SK-N-SH (cell line): ENCODE measurements at regions not wholly inside any gene's neighbourhood (a gene's known extent, or its start where the extent isn't known, plus 50 kb on each side); places are given as distances from the start of the nearest gene placed in this dataset.

ENCODE experiments used
- CTCF ChIA-PET: fragments of 300-600, 350-600 bp; formaldehyde crosslinking; extraction: SDS; loops from one replicate; lab custom pipeline; 2021; lab: Yijun Ruan, JAX
- POLR2A ChIA-PET: fragments of 350-600 bp; sonication (Branson Sonifier 250); formaldehyde crosslinking; extraction: SDS; loops from one replicate; lab custom pipeline; 2020; ENCODE audit warnings: antibody characterized with exemption, inconsistent platforms; lab: Yijun Ruan, JAX
- DNase-seq: peaks from one replicate; pipeline ENCODE4 v3.0.0; 2012
- H2AFZ ChIP-seq: fragments of 200-600 bp; sonication (generic); 2 replicates; pipeline ENCODE4 v1.8.1; 2016; ENCODE audit warnings: antibody characterized with exemption, mild to moderate bottlenecking, low read depth
- H3F3A ChIP-seq: fragments of 200-600 bp; sonication (generic); replicated peaks from 2 replicates; pipeline ENCODE3; 2016; ENCODE audit warnings: antibody characterized with exemption, mild to moderate bottlenecking; ENCODE audit not compliant: insufficient read depth
- H3K27ac ChIP-seq, 2 experiments: fragments of 200-500 bp in 1 of 2; fragments of 200-600 bp in 1 of 2; sonication (Bioruptor generic) in 1 of 2; sonication (generic), shearing (Covaris generic) in 1 of 2; 2 replicates each; pipeline versions ENCODE4 v1.5.1 to v1.6.1; 2014 to 2016; ENCODE audit warnings: low read depth in 2 of 2, inconsistent platforms in 1 of 2, low read length in 1 of 2, mild to moderate bottlenecking in 1 of 2, mixed read lengths in 1 of 2
- H3K27me3 ChIP-seq: fragments of 200-600 bp; sonication (generic), shearing (Covaris generic); 2 replicates; pipeline ENCODE4 v1.6.1; 2016; ENCODE audit warnings: mixed run types; ENCODE audit not compliant: insufficient read depth
- H3K36me3 ChIP-seq, 2 experiments: fragments of 200-500 bp in 1 of 2; fragments of 200-600 bp in 1 of 2; sonication (Bioruptor generic) in 1 of 2; sonication (generic) in 1 of 2; replicated peaks in 1 of 2; 2 replicates each; pipeline versions ENCODE3 to v1.5.1; 2014 to 2016; ENCODE audit warnings: low read length in 1 of 2, mild to moderate bottlenecking in 1 of 2; ENCODE audit not compliant: insufficient read depth in 2 of 2, control insufficient read depth in 1 of 2
- H3K4me1 ChIP-seq, 2 experiments: fragments of 200-500 bp in 1 of 2; fragments of 200-600 bp in 1 of 2; sonication (Bioruptor generic) in 1 of 2; sonication (generic), shearing (Covaris generic) in 1 of 2; 2 replicates each; pipeline versions ENCODE4 v1.5.1 to v1.6.1; 2014 to 2016; ENCODE audit warnings: low read depth in 1 of 2, low read length in 1 of 2, mixed run types in 1 of 2; ENCODE audit not compliant: insufficient read depth in 2 of 2, control insufficient read depth in 1 of 2
- H3K4me2 ChIP-seq: fragments of 200-600 bp; sonication (generic), shearing (Covaris generic); 2 replicates; pipeline ENCODE4 v1.6.1; 2017; ENCODE audit warnings: mixed run types
- H3K4me3 ChIP-seq, 2 experiments: fragments of 200-500 bp in 1 of 2; fragments of 200-600 bp in 1 of 2; sonication (Bioruptor generic) in 1 of 2; sonication (generic), shearing (Covaris generic) in 1 of 2; 2 replicates each; pipeline versions ENCODE4 v1.5.1 to v1.8.1; 2014 to 2016; ENCODE audit warnings: low read depth in 2 of 2, inconsistent platforms in 1 of 2, low read length in 1 of 2, mild to moderate bottlenecking in 1 of 2, mixed read lengths in 1 of 2, moderate library complexity in 1 of 2
- H3K79me2 ChIP-seq: fragments of 200-600 bp; sonication (generic); 2 replicates; pipeline ENCODE4 v1.8.1; 2017; ENCODE audit warnings: mild to moderate bottlenecking; ENCODE audit not compliant: insufficient read depth
- H3K9ac ChIP-seq: fragments of 200-600 bp; sonication (generic); 2 replicates; pipeline ENCODE4 v1.6.1; 2017; ENCODE audit warnings: mixed run types
- H3K9me2 ChIP-seq: fragments of 200-600 bp; sonication (generic); 2 replicates; pipeline ENCODE4 v1.6.1; 2017; ENCODE audit warnings: mixed run types
- H3K9me3 ChIP-seq: fragments of 200-600 bp; sonication (generic); 2 replicates; pipeline ENCODE4 v1.6.1; 2017; ENCODE audit warnings: mixed run types, mild to moderate bottlenecking, moderate library complexity
- H4K20me1 ChIP-seq: fragments of 200-600 bp; sonication (generic); 2 replicates; pipeline ENCODE4 v1.6.1; 2017; ENCODE audit warnings: mild to moderate bottlenecking, mixed run types; ENCODE audit not compliant: insufficient read depth
- CHD2 ChIP-seq: fragments of 150-350 bp; IDR thresholded peaks from 2 replicates; pipeline ENCODE4 v1.6.1; 2018; ENCODE audit warnings: low read length; ENCODE audit not compliant: partially characterized antibody
- GABPA ChIP-seq: IDR thresholded peaks from 2 replicates; pipeline ENCODE4 v1.4.0; 2012; ENCODE audit warnings: low read depth, mild to moderate bottlenecking
- NFIC ChIP-seq: IDR thresholded peaks from 2 replicates; pipeline ENCODE4 v1.4.0; 2012; ENCODE audit warnings: borderline replicate concordance
- SIN3A ChIP-seq: IDR thresholded peaks from 2 replicates; pipeline ENCODE4 v1.6.1; 2012; ENCODE audit warnings: low read depth, mild to moderate bottlenecking, low read length, moderate library complexity, borderline replicate concordance
- TAF1 ChIP-seq: IDR thresholded peaks from 2 replicates; pipeline ENCODE4 v1.6.1; 2012; ENCODE audit warnings: low read depth, mild to moderate bottlenecking, low read length, moderate library complexity, borderline replicate concordance
- TEAD4 ChIP-seq: IDR thresholded peaks from 2 replicates; pipeline ENCODE4 v1.4.0; 2012; ENCODE audit warnings: mild to moderate bottlenecking, borderline replicate concordance; ENCODE audit not compliant: insufficient read depth
- YY1 ChIP-seq: IDR thresholded peaks from 2 replicates; pipeline ENCODE4 v1.4.0; 2012; ENCODE audit warnings: low read depth, mild to moderate bottlenecking
- WGBS: methylation state at CpG from one replicate; pipeline ENCODE4 v1.1.6; 2017; ENCODE audit warnings: low lambda C conversion rate; 5-methylcytosine and 5-hydroxymethylcytosine counted together
- TF ChIP-seq, protein P1 (sequence below): IDR thresholded peaks from 2 replicates; pipeline ENCODE4 v1.6.1; 2012; ENCODE audit warnings: mild to moderate bottlenecking, low read depth, low read length, moderate library complexity
- TF ChIP-seq, protein P2 (sequence below): fragments of 150-350 bp; IDR thresholded peaks from 2 replicates; pipeline ENCODE4 v1.6.1; 2017; ENCODE audit warnings: antibody characterized with exemption, low read length, low read depth, borderline replicate concordance
- TF ChIP-seq, protein P3 (sequence below): IDR thresholded peaks from 2 replicates; pipeline ENCODE4 v1.4.0; 2012; ENCODE audit warnings: low read depth, borderline replicate concordance
- TF ChIP-seq, protein P4 (sequence below): fragments of 150-350 bp; IDR thresholded peaks from 2 replicates; pipeline ENCODE4 v1.6.1; 2016; ENCODE audit warnings: mild to moderate bottlenecking, low read depth, low read length

DNA sequence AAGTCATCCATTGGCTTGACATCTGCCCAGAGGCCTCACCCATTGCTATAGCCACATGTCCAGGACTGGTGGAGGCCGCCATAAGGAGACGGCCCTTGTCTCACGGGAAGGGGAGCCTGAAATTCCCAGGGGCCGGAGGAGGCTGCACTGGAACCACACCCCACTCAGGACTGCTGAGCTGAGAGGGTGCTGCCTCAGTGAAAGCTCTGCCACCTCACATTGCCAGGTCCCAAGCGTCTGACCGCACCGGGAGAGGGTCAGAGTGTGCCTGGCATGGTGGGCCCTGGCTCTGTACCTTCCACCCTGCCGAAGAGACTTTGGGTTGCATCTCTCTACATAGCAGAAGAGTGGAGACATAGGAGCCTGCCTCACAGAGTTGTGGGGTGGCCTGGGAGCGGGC, 134.1 kb upstream of the GLI2 start (continued):
- TF ChIP-seq, protein P1, sequence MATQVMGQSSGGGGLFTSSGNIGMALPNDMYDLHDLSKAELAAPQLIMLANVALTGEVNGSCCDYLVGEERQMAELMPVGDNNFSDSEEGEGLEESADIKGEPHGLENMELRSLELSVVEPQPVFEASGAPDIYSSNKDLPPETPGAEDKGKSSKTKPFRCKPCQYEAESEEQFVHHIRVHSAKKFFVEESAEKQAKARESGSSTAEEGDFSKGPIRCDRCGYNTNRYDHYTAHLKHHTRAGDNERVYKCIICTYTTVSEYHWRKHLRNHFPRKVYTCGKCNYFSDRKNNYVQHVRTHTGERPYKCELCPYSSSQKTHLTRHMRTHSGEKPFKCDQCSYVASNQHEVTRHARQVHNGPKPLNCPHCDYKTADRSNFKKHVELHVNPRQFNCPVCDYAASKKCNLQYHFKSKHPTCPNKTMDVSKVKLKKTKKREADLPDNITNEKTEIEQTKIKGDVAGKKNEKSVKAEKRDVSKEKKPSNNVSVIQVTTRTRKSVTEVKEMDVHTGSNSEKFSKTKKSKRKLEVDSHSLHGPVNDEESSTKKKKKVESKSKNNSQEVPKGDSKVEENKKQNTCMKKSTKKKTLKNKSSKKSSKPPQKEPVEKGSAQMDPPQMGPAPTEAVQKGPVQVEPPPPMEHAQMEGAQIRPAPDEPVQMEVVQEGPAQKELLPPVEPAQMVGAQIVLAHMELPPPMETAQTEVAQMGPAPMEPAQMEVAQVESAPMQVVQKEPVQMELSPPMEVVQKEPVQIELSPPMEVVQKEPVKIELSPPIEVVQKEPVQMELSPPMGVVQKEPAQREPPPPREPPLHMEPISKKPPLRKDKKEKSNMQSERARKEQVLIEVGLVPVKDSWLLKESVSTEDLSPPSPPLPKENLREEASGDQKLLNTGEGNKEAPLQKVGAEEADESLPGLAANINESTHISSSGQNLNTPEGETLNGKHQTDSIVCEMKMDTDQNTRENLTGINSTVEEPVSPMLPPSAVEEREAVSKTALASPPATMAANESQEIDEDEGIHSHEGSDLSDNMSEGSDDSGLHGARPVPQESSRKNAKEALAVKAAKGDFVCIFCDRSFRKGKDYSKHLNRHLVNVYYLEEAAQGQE: no peak

DNA sequence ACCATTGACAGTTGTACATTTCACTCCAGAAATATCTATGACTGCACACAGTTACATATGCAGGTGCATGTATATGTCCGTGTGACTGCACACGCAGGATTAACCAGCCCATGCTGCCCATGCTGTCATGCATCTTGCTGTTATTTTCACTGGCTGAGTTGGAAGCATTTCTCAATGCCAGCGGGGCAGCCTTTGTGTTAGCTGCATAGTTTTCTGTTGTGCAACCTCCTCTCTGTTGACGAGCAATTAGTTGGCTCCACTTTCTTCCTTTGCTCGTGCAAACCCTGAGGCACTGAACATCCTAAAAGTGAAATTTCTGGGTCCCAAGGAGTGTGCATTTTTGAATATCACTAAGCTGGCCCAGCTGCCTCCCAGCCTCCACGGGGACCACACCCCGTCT, 133.4 kb upstream of the GLI2 start:
- Histone ChIP-seq H3K9ac (no peak overlapping the region), H3F3A (no peaks in the 10 kb centered on the region), H2AFZ (no peak overlapping the region), H3K4me2 (no peak overlapping the region), H3K9me2 (no peaks in the 10 kb centered on the region), H3K27ac (no peak overlapping the region), H3K9me3 (no peaks in the 10 kb centered on the region), H3K4me3 (no peak overlapping the region), H3K36me3 (no peaks in the 10 kb centered on the region), H3K27me3 (no peaks in the 10 kb centered on the region; the same call in 1 of the 2 replicates), H4K20me1 (no peaks in the 10 kb centered on the region), H3K79me2 (no peaks in the 10 kb centered on the region), H3K4me1 (no peaks in the 10 kb centered on the region)
- 51% methylated on average over 7 of the region's 7 CpGs for WGBS
- TF ChIP-seq, protein P2, sequence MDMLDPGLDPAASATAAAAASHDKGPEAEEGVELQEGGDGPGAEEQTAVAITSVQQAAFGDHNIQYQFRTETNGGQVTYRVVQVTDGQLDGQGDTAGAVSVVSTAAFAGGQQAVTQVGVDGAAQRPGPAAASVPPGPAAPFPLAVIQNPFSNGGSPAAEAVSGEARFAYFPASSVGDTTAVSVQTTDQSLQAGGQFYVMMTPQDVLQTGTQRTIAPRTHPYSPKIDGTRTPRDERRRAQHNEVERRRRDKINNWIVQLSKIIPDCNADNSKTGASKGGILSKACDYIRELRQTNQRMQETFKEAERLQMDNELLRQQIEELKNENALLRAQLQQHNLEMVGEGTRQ: no peak
- TF ChIP-seq TEAD4: no peak
- no peak for TF ChIP-seq SIN3A
- no peak for TF ChIP-seq TAF1
- TF ChIP-seq GABPA: no peak
- TF ChIP-seq CHD2: no peak
- TF ChIP-seq NFIC: no peak
- TF ChIP-seq, protein P3, sequence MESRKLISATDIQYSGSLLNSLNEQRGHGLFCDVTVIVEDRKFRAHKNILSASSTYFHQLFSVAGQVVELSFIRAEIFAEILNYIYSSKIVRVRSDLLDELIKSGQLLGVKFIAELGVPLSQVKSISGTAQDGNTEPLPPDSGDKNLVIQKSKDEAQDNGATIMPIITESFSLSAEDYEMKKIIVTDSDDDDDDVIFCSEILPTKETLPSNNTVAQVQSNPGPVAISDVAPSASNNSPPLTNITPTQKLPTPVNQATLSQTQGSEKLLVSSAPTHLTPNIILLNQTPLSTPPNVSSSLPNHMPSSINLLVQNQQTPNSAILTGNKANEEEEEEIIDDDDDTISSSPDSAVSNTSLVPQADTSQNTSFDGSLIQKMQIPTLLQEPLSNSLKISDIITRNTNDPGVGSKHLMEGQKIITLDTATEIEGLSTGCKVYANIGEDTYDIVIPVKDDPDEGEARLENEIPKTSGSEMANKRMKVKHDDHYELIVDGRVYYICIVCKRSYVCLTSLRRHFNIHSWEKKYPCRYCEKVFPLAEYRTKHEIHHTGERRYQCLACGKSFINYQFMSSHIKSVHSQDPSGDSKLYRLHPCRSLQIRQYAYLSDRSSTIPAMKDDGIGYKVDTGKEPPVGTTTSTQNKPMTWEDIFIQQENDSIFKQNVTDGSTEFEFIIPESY: no peak
- TF ChIP-seq YY1: no peak
- TF ChIP-seq, protein P4, sequence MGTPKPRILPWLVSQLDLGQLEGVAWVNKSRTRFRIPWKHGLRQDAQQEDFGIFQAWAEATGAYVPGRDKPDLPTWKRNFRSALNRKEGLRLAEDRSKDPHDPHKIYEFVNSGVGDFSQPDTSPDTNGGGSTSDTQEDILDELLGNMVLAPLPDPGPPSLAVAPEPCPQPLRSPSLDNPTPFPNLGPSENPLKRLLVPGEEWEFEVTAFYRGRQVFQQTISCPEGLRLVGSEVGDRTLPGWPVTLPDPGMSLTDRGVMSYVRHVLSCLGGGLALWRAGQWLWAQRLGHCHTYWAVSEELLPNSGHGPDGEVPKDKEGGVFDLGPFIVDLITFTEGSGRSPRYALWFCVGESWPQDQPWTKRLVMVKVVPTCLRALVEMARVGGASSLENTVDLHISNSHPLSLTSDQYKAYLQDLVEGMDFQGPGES: no peak
- DNase-seq: no peak
- POLR2A ChIA-PET: no interaction called here
- CTCF ChIA-PET: no interaction called here
